Adrenal gland (tissue), 9 donors: ENCODE measurements at regions not wholly inside any gene's neighbourhood (a gene's known extent, or its start where the extent isn't known, plus 50 kb on each side); places are given as distances from the start of the nearest gene placed in this dataset.

Experiments used
- DNase-seq, 7 donors: peaks; one replicate each; pipeline ENCODE4 v3.0.0-alpha.2; 2019 to 2020
- H3K27ac ChIP-seq, 5 donors: fragments of 200-600 bp; sonication (generic) in 4 of 5; 1 replicate in 3 of 5; 2 replicates in 2 of 5; pipeline versions ENCODE4 v1.5.1 to v1.8.0; 2016 to 2020; ENCODE audit warnings: mild to moderate bottlenecking in 1 of 5
- H3K27me3 ChIP-seq: fragments of 200-600 bp; 2 replicates; pipeline ENCODE4 v1.8.0; 2021
- H3K36me3 ChIP-seq, 2 donors: fragments of 200-600 bp; replicated peaks in 1 of 2; 1 replicate in 1 of 2; 2 replicates in 1 of 2; pipeline versions ENCODE4 v1.5.1 to v1.8.0; 2018 to 2022
- H3K4me1 ChIP-seq, 2 donors: fragments of 200-600 bp; replicated peaks in 1 of 2; 1 replicate in 1 of 2; 2 replicates in 1 of 2; pipeline versions ENCODE4 v1.5.1 to v1.8.0; 2018 to 2021
- H3K4me3 ChIP-seq, 4 donors: fragments of 200-600 bp; sonication (generic) in 3 of 4; one replicate each; pipeline ENCODE4 v1.5.1; 2016 to 2018
- H3K9me3 ChIP-seq, 3 donors: fragments of 200-600 bp; sonication (generic) in 1 of 3; replicated peaks in 1 of 3; 1 replicate in 2 of 3; 2 replicates in 1 of 3; pipeline versions ENCODE4 v1.5.1 to v1.8.0; 2016 to 2021
- CTCF ChIP-seq, 6 experiments: fragments of 450-650 bp in 4 of 6; fragments of 200-600 bp in 2 of 6; sonication (generic) in 1 of 6; IDR thresholded peaks; 1 replicate in 5 of 6; 2 replicates in 1 of 6; pipeline versions ENCODE4 v1.5.1 to v1.8.0; 2016 to 2021; ENCODE audit warnings: antibody characterized with exemption in 6 of 6, mild to moderate bottlenecking in 2 of 6, moderate library complexity in 1 of 6
- POLR2A ChIP-seq, 2 donors: fragments of 450-650 bp; IDR thresholded peaks; one replicate each; pipeline ENCODE4 v1.6.1; 2017; ENCODE audit warnings: antibody characterized with exemption in 2 of 2, mild to moderate bottlenecking in 2 of 2, moderate library complexity in 1 of 2
- WGBS, 4 donors: extraction: QIAGEN DNeasy Blood & Tissue Kit in 2 of 4; methylation state at CpG; one replicate each; pipeline versions ENCODE4 v1.1.5 to v1.1.7; 2013 to 2017; 5-methylcytosine and 5-hydroxymethylcytosine counted together
- intact Hi-C, 2 donors: fragments of 100-400 bp; cut with DNase I; formaldehyde crosslinking; loops; one replicate each; pipeline versions ENCODE4 v1.14.1 to v1.15.0; 2022 to 2023
- donor health status: healthy with polysubstance abuse.
- donor health status: Bipolar disorder and iron deficiency.
- donor health status: DM: yes; HTN: yes; CAD: no.
- donor health status: DM: no; HTN: no; CAD: no.
- donor health status: DM: no; HTN: no; CAD: no.

- Histone ChIP-seq H3K4me3 (no peak overlapping the region), H3K27me3 (no peaks in the 10 kb centered on the region), H3K9me3 (no peaks in the 10 kb centered on the region), H3K4me1 (no peaks in the 10 kb centered on the region), H3K27ac (no peak overlapping the region), H3K36me3 (no peaks in the 10 kb centered on the region)
- no peak for TF ChIP-seq CTCF (IDR thresholded peaks at IDR 0.05)
- intact Hi-C loops = no loop called here
- DNase-seq = no peak
- WGBS, 4 donors = 63 to 85% (median 76%) methylated on average over 8 to 9 of the region's 9 CpGs
Measured at GRCh38 chr20:60085551-60086132, 127.4 kb downstream of the CDH26 start.

GRCh38 chr20:60086821-60087562 lies 128.8 kb downstream of the CDH26 start:
- TF ChIP-seq CTCF (IDR thresholded peaks at IDR 0.05) = no peak
- no peak for TF ChIP-seq POLR2A (IDR thresholded peaks at IDR 0.05)
- H3K4me1 ChIP-seq = no peaks in the 10 kb centered on the region
- DNase-seq = no peak
- 25 to 75% (median 49%) methylated on average over 9 to 30 of the region's 30 CpGs for WGBS, 4 donors
- H3K9me3 ChIP-seq = no peaks in the 10 kb centered on the region
- H3K27ac ChIP-seq = no peak overlapping the region
- intact Hi-C loops = no loop called here
- no peak overlapping the region for H3K4me3 ChIP-seq
- no peaks in the 10 kb centered on the region for H3K36me3 ChIP-seq
- H3K27me3 ChIP-seq = no peaks in the 10 kb centered on the region

- TF ChIP-seq CTCF (IDR thresholded peaks at IDR 0.05) (no peak), POLR2A (IDR thresholded peaks at IDR 0.05) (no peak)
- intact Hi-C loops = no loop called here
- Histone ChIP-seq H3K27ac (no peak overlapping the region), H3K36me3 (no peaks in the 10 kb centered on the region), H3K4me1 (no peaks in the 10 kb centered on the region), H3K27me3 (no peaks in the 10 kb centered on the region), H3K4me3 (no peak overlapping the region), H3K9me3 (no peaks in the 10 kb centered on the region)
- 3 to 80% (median 28%) methylated on average over 1 to 60 of the region's 60 CpGs for WGBS, 4 donors
- DNase-seq = no peak
Measured at GRCh38 chr20:60087563-60088105, 129.4 kb downstream of the CDH26 start.

GRCh38 chr20:60088236-60088635 lies 130.0 kb downstream of the CDH26 start:
- no peaks in the 10 kb centered on the region for H3K4me1 ChIP-seq
- TF ChIP-seq POLR2A (IDR thresholded peaks at IDR 0.05) = no peak
- no peak for TF ChIP-seq CTCF (IDR thresholded peaks at IDR 0.05)
- no peak for DNase-seq
- H3K4me3 ChIP-seq = no peak overlapping the region
- H3K36me3 ChIP-seq = no peaks in the 10 kb centered on the region
- 84 to 96% (median 92%) methylated on average over 8 to 10 of the region's 10 CpGs for WGBS, 4 donors
- H3K9me3 ChIP-seq = no peaks in the 10 kb centered on the region
- intact Hi-C loops = no loop called here
- no peaks in the 10 kb centered on the region for H3K27me3 ChIP-seq
- no peak overlapping the region for H3K27ac ChIP-seq
